ENCODE measurements at regions not wholly inside any gene's neighbourhood (a gene's known extent, or its start where the extent isn't known, plus 50 kb on each side); places are given as distances from the start of the nearest gene placed in this dataset.

- H2AFZ ChIP-seq (ENCODE audit: low read length), result no peak overlapping the region
- no CpG with 5 or more reads among the region's 3 CpGs for WGBS (ENCODE audit: extremely low coverage, insufficient read length, low lambda C conversion rate)
- H3K4me1 ChIP-seq (ENCODE audit: insufficient read depth, low read length), result no peaks in the 10 kb centered on the region
- no peak overlapping the region for H4K91ac ChIP-seq (ENCODE audit: insufficient read length, low read depth, low read length)
- peaks cover 11 to 15% (median 15%) of the 10 kb centered on the region in 3 experiments for H3K36me3 Mint-ChIP-seq (ENCODE audit: insufficient read depth in 1 of 3, low read depth in 3 of 3)
- no peak overlapping the region for H2BK12ac ChIP-seq (ENCODE audit: insufficient read length, low read depth, low read length)
- H3K79me1 ChIP-seq (ENCODE audit: insufficient read depth, low read depth, low read length, poor library complexity, severe bottlenecking), result no peaks in the 10 kb centered on the region
- H2AK5ac ChIP-seq (ENCODE audit: insufficient read length, low read length), result no peak overlapping the region
- H3K14ac ChIP-seq (ENCODE audit: insufficient read depth, low read length), result no peak overlapping the region
- H3K9ac ChIP-seq (ENCODE audit: extremely low read depth, insufficient read length, low read length), result no peak overlapping the region
- H3K56ac ChIP-seq (ENCODE audit: insufficient read length, low read depth, low read length), result no peak overlapping the region
- H3K18ac ChIP-seq (ENCODE audit: insufficient read length, low read depth, low read length), result no peak overlapping the region
- no peaks in the 10 kb centered on the region for H3K4me1 Mint-ChIP-seq
- H4K20me1 ChIP-seq (ENCODE audit: control insufficient read depth, insufficient read depth, insufficient read length), result no peaks in the 10 kb centered on the region
- H3K9me3 Mint-ChIP-seq, result peaks cover 12 to 14% of the 10 kb centered on the region in 2 experiments
- no peaks in the 10 kb centered on the region for H3K23me2 ChIP-seq (ENCODE audit: insufficient read length, low read depth, low read length, poor library complexity, severe bottlenecking)
- H3K4me2 ChIP-seq (ENCODE audit: insufficient read depth, insufficient read length, low read length), result no peak overlapping the region
- H3K79me2 ChIP-seq (ENCODE audit: insufficient read depth, low read length), result no peaks in the 10 kb centered on the region
- H3K27me3 Mint-ChIP-seq (ENCODE audit: low read depth), result no peaks in the 10 kb centered on the region
- H2BK120ac ChIP-seq (ENCODE audit: low read depth, low read length, poor library complexity, severe bottlenecking), result no peak overlapping the region
- no peak for DNase-seq
- H3K27ac Mint-ChIP-seq, result no peak overlapping the region
- no peak overlapping the region for H3K27ac ChIP-seq (ENCODE audit: insufficient read length, low read depth, low read length)
- H4K8ac ChIP-seq (replicated peaks; ENCODE audit: insufficient read length, low read depth, low read length), result no peak overlapping the region
- H3K4ac ChIP-seq (ENCODE audit: low read depth, low read length), result no peak overlapping the region
- H4K5ac ChIP-seq (ENCODE audit: insufficient read length, low read depth, low read length), result no peak overlapping the region
- H2BK15ac ChIP-seq (ENCODE audit: low read depth, low read length), result no peak overlapping the region
- H2BK20ac ChIP-seq (ENCODE audit: low read depth, low read length, poor library complexity, severe bottlenecking), result no peak overlapping the region
- no peak for TF ChIP-seq CTCF (conservative IDR thresholded peaks at IDR 0.05)
- H3K4me3 Mint-ChIP-seq, result no peak overlapping the region
- H3K27me3 ChIP-seq (ENCODE audit: insufficient read depth, low read length), result no peaks in the 10 kb centered on the region
- H3T11ph ChIP-seq (ENCODE audit: low read length), result no peak overlapping the region
- H3K23ac ChIP-seq (ENCODE audit: insufficient read length, low read depth, low read length), result no peak overlapping the region
- H3K9me3 ChIP-seq (ENCODE audit: control insufficient read depth, low read depth, low read length), result no peaks in the 10 kb centered on the region
- H2BK5ac ChIP-seq (ENCODE audit: insufficient read length, low read length), result no peak overlapping the region
Observed at GRCh38 chr7:17054206-17054605, 172.4 kb upstream of the AGR3 start.
